Neural progenitor cell (in vitro differentiated cells): ENCODE measurements at regions not wholly inside any gene's neighbourhood (a gene's known extent, or its start where the extent isn't known, plus 50 kb on each side); places are given as distances from the start of the nearest gene placed in this dataset.

Source experiments
- DNase-seq: peaks from one replicate; pipeline ENCODE4 v3.0.0-alpha.2; 2016; ENCODE audit warnings: low spot score
- H2AFZ ChIP-seq: fragments of 200-600 bp; sonication (generic); replicated peaks from 2 replicates; pipeline ENCODE4 v1.6.1; 2016; ENCODE audit warnings: antibody characterized with exemption
- H3F3A ChIP-seq: fragments of 200-600 bp; sonication (generic); 2 replicates; pipeline ENCODE4 v1.6.1; 2016; ENCODE audit warnings: antibody characterized with exemption, low read depth
- H3K27ac ChIP-seq: fragments of 200-600 bp; sonication (generic); 2 replicates; pipeline ENCODE4 v1.5.1; 2016; ENCODE audit warnings: mild to moderate bottlenecking
- H3K27me3 ChIP-seq: fragments of 200-600 bp; sonication (generic); 2 replicates; pipeline ENCODE4 v1.6.1; 2016; ENCODE audit warnings: mild to moderate bottlenecking, moderate library complexity
- H3K36me3 ChIP-seq: fragments of 200-600 bp; sonication (generic); 2 replicates; pipeline ENCODE4 v1.5.1; 2016
- H3K4me1 ChIP-seq: fragments of 200-600 bp; sonication (generic); 2 replicates; pipeline ENCODE4 v1.6.1; 2016; ENCODE audit warnings: mixed run types
- H3K4me2 ChIP-seq: fragments of 200-600 bp; sonication (generic); 2 replicates; pipeline ENCODE4 v1.6.1; 2016
- H3K4me3 ChIP-seq: fragments of 200-600 bp; sonication (generic); 2 replicates; pipeline ENCODE4 v1.5.1; 2016
- H3K79me2 ChIP-seq: fragments of 200-600 bp; sonication (generic); 2 replicates; pipeline ENCODE4 v1.6.1; 2016; ENCODE audit warnings: low read depth
- H3K9ac ChIP-seq: fragments of 200-600 bp; sonication (generic); 2 replicates; pipeline ENCODE4 v1.6.1; 2016
- H3K9me3 ChIP-seq: fragments of 200-600 bp; sonication (generic); 2 replicates; pipeline ENCODE4 v1.5.1; 2016; ENCODE audit warnings: low read depth
- H4K20me1 ChIP-seq: fragments of 200-600 bp; sonication (generic); 2 replicates; pipeline ENCODE4 v1.6.1; 2016; ENCODE audit warnings: low read depth
- H3K27ac Mint-ChIP-seq: 3 replicates; pipeline ENCODE4 v1.8.0; 2021; ENCODE audit warnings: mixed read lengths
- H3K27me3 Mint-ChIP-seq: 2 replicates; pipeline ENCODE4 v1.8.0; 2022; ENCODE audit warnings: low read depth, mild to moderate bottlenecking, inconsistent platforms, moderate library complexity, mixed read lengths; ENCODE audit not compliant: insufficient read depth
- H3K36me3 Mint-ChIP-seq: 3 replicates; pipeline ENCODE4 v1.8.0; 2021; ENCODE audit warnings: mixed read lengths
- H3K4me1 Mint-ChIP-seq: 3 replicates; pipeline ENCODE4 v1.8.0; 2021; ENCODE audit warnings: mixed read lengths
- H3K4me3 Mint-ChIP-seq: 3 replicates; pipeline ENCODE4 v1.8.0; 2021; ENCODE audit warnings: mild to moderate bottlenecking, moderate library complexity, mixed read lengths
- H3K9me3 Mint-ChIP-seq: 3 replicates; pipeline ENCODE4 v1.8.0; 2020; ENCODE audit warnings: mixed read lengths
- EZH2 ChIP-seq: fragments of 200-600 bp; sonication (generic); IDR thresholded peaks from 2 replicates; pipeline ENCODE4 v1.6.1; 2017; ENCODE audit warnings: antibody characterized with exemption, mild to moderate bottlenecking, moderate library complexity
- EZH2phosphoT487 ChIP-seq: fragments of 200-600 bp; sonication (generic); IDR thresholded peaks from 2 replicates; pipeline ENCODE4 v1.6.1; 2017; ENCODE audit warnings: antibody characterized with exemption
- TF ChIP-seq, protein P1 (sequence below): fragments of 200-600 bp; sonication (generic); IDR thresholded peaks from 2 replicates; pipeline ENCODE4 v1.5.1; 2017; ENCODE audit warnings: antibody characterized with exemption, mild to moderate bottlenecking

DNA sequence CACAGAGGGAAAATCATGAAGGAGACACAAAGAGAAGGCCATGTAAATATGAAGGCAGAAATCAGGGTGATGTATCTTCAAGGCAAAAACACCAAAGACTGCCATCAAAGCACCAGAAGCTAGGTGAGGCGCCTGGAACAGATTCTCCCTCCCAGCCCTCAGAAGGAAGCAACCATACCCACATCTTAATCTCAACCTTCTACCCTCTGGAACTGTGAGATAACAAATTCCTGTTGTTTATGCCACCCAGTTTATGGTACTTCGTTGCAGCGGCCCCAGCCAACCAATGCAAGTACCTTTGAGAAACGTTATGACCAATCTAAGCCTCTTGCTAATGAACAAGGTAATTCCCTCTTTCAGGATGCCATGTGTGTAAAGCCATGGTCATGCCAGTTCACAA is 66.2 kb upstream of the STXBP5 start:
- Histone ChIP-seq H2AFZ (no peak overlapping the region), H3K9me3 (no peaks in the 10 kb centered on the region), H3K4me1 (peaks cover 5% of the 10 kb centered on the region), H3K79me2 (no peaks in the 10 kb centered on the region), H3K36me3 (no peaks in the 10 kb centered on the region), H3K4me2 (no peak overlapping the region), H3K27me3 (no peaks in the 10 kb centered on the region), H4K20me1 (no peaks in the 10 kb centered on the region), H3F3A (no peaks in the 10 kb centered on the region), H3K9ac (no peak overlapping the region), H3K27ac (no peak overlapping the region), H3K4me3 (no peak overlapping the region)
- Mint-ChIP-seq H3K27me3 (peaks cover 2% of the 10 kb centered on the region), H3K4me1 (peaks cover 3% of the 10 kb centered on the region), H3K4me3 (no peak overlapping the region), H3K36me3 (no peaks in the 10 kb centered on the region), H3K9me3 (no peaks in the 10 kb centered on the region), H3K27ac (no peak overlapping the region)
- no peak for DNase-seq
- TF ChIP-seq EZH2, result no peak
- no peak for TF ChIP-seq EZH2phosphoT487
- TF ChIP-seq, protein P1, sequence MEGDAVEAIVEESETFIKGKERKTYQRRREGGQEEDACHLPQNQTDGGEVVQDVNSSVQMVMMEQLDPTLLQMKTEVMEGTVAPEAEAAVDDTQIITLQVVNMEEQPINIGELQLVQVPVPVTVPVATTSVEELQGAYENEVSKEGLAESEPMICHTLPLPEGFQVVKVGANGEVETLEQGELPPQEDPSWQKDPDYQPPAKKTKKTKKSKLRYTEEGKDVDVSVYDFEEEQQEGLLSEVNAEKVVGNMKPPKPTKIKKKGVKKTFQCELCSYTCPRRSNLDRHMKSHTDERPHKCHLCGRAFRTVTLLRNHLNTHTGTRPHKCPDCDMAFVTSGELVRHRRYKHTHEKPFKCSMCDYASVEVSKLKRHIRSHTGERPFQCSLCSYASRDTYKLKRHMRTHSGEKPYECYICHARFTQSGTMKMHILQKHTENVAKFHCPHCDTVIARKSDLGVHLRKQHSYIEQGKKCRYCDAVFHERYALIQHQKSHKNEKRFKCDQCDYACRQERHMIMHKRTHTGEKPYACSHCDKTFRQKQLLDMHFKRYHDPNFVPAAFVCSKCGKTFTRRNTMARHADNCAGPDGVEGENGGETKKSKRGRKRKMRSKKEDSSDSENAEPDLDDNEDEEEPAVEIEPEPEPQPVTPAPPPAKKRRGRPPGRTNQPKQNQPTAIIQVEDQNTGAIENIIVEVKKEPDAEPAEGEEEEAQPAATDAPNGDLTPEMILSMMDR, result no peak

DNA sequence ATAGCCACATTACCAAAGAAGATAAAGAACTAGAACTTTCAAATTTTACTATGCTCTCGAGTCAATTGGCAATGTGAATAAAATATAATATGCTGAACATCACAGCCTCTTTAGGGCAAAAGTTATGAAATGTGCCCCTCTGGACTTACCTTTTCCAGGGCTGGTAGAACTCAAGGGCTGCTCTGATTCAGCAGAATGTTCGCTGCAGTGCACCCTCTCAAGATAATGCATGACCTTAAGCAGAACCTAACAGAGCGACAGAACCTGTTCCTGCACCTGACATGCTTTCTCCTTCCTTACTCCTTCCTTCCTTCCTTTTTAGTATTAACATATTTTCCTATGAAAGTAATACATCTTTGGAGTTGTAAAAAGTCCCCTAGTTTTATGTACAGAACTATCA is 65.4 kb upstream of the STXBP5 start:
- Histone ChIP-seq H3K4me3 (no peak overlapping the region), H3K4me2 (no peak overlapping the region), H4K20me1 (no peaks in the 10 kb centered on the region), H2AFZ (no peak overlapping the region), H3K9ac (no peak overlapping the region), H3K27ac (no peak overlapping the region), H3K27me3 (no peaks in the 10 kb centered on the region), H3K9me3 (no peaks in the 10 kb centered on the region), H3K36me3 (no peaks in the 10 kb centered on the region), H3F3A (no peaks in the 10 kb centered on the region), H3K4me1 (peaks cover 5% of the 10 kb centered on the region), H3K79me2 (no peaks in the 10 kb centered on the region)
- Mint-ChIP-seq H3K4me1 (no peaks in the 10 kb centered on the region), H3K4me3 (no peak overlapping the region), H3K27ac (no peak overlapping the region), H3K27me3 (peaks cover 2% of the 10 kb centered on the region), H3K9me3 (no peaks in the 10 kb centered on the region), H3K36me3 (no peaks in the 10 kb centered on the region)
- TF ChIP-seq EZH2phosphoT487 (no peak), EZH2 (no peak)
- TF ChIP-seq, protein P1, result no peak
- no peak for DNase-seq

DNA sequence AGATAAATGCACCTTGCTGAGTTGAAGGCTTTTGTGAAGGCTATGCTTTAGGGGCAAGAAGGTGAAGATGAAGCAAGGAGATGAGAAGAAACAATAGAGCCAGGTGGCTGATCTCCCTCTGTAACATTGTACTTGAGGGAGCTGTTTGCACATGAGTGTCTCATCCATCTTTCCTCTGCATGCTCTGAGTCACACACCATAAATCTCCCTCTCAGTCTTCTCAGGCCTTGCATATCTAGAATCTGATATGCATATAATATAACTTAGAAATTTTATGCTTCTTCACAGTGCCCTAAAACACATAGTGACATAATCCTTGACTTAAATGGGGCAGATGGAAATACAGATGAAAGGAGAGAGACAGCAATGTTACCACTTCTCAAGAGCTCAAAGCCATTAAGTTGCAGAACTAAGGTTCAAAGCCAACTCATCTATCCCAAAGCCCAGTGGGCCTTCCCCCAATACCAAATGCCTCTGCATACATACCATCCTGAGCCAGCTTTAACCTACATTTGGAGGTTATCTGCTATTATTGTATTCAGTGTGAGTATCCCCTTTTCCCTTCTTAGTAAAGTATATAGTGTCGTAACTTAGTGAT is 62.4 kb upstream of the STXBP5 start:
- Histone ChIP-seq H3K4me2 (no peak overlapping the region), H3K9me3 (no peaks in the 10 kb centered on the region), H3K27ac (no peak overlapping the region), H4K20me1 (no peaks in the 10 kb centered on the region), H3F3A (no peaks in the 10 kb centered on the region), H3K4me3 (no peak overlapping the region), H3K36me3 (no peaks in the 10 kb centered on the region), H3K4me1 (no peaks in the 10 kb centered on the region), H3K27me3 (no peaks in the 10 kb centered on the region), H3K9ac (no peak overlapping the region), H3K79me2 (no peaks in the 10 kb centered on the region), H2AFZ (no peak overlapping the region)
- no peaks in the 10 kb centered on the region for H3K9me3 Mint-ChIP-seq
- TF ChIP-seq EZH2, result no peak
- TF ChIP-seq EZH2phosphoT487, result no peak
- TF ChIP-seq, protein P1, result no peak
- H3K27me3 Mint-ChIP-seq, result no peaks in the 10 kb centered on the region
- no peak overlapping the region for H3K27ac Mint-ChIP-seq
- H3K36me3 Mint-ChIP-seq, result no peaks in the 10 kb centered on the region
- no peaks in the 10 kb centered on the region for H3K4me1 Mint-ChIP-seq
- DNase-seq, result no peak
- H3K4me3 Mint-ChIP-seq, result no peak overlapping the region
